ENCODE measurements at regions not wholly inside any gene's neighbourhood (a gene's known extent, or its start where the extent isn't known, plus 50 kb on each side); places are given as distances from the start of the nearest gene placed in this dataset. TPM values are rescaled to one million over a fixed set of nuclear protein-coding genes. Genes with fewer than 3 reads are reported as not detected.
"Not testable (repeated sequence)": the region's sequence is repeated elsewhere in the genome, so short reads cannot be mapped to it uniquely, and the experiment has no call there.

GRCh38 chr10:131038056-131038455 is 273.5 kb downstream of the TCERG1L start:
- H3K27me3 Mint-ChIP-seq (ENCODE audit: insufficient read depth, unreplicated experiment): no peaks in the 10 kb centered on the region
- BruUV-seq (replicated peaks): no TSS peak
- peaks cover 12% of the 10 kb centered on the region for H3K9me3 Mint-ChIP-seq (ENCODE audit: unreplicated experiment)
- TF ChIP-seq CTCF (IDR thresholded peaks at IDR 0.05; ENCODE audit: unreplicated experiment): no peak
- ChIA-PET POLR2A (interaction anchor here (0.8 kb wide), 1 partner anchor 48 kb away, joined by 3 read pairs; no protein-coding TSS in a partner anchor), CTCF (interaction anchor here (0.6 kb wide), 1 partner anchor 39 kb away, joined by 3 read pairs; no protein-coding TSS in a partner anchor)
- DNase-seq (ENCODE audit: unreplicated experiment): no peak
- H3K27ac Mint-ChIP-seq (ENCODE audit: low read depth, unreplicated experiment): no peak overlapping the region
- H3K36me3 Mint-ChIP-seq (ENCODE audit: insufficient read depth, unreplicated experiment): peaks cover 6% of the 10 kb centered on the region
- intact Hi-C loops (cut with micrococcal nuclease): no loop called here
- no peaks in the 10 kb centered on the region for H3K4me1 Mint-ChIP-seq (ENCODE audit: insufficient read depth, unreplicated experiment)
- no peak overlapping the region for H3K4me3 Mint-ChIP-seq (ENCODE audit: unreplicated experiment)

- ChIA-PET POLR2A (no interaction called here), CTCF (interaction anchor here (0.6 kb wide), 1 partner anchor 55 kb away, joined by 3 read pairs; no protein-coding TSS in a partner anchor)
- no peak overlapping the region for H3K27ac Mint-ChIP-seq (ENCODE audit: low read depth, unreplicated experiment)
- BruUV-seq (replicated peaks): no TSS peak
- DNase-seq (ENCODE audit: unreplicated experiment): no peak
- H3K36me3 Mint-ChIP-seq (ENCODE audit: insufficient read depth, unreplicated experiment): peaks cover 6% of the 10 kb centered on the region
- no peak for TF ChIP-seq CTCF (IDR thresholded peaks at IDR 0.05; ENCODE audit: unreplicated experiment)
- H3K9me3 Mint-ChIP-seq (ENCODE audit: unreplicated experiment): peaks cover 12% of the 10 kb centered on the region
- intact Hi-C loops (cut with micrococcal nuclease): no loop called here
- H3K27me3 Mint-ChIP-seq (ENCODE audit: insufficient read depth, unreplicated experiment): no peaks in the 10 kb centered on the region
- no peak overlapping the region for H3K4me3 Mint-ChIP-seq (ENCODE audit: unreplicated experiment)
- H3K4me1 Mint-ChIP-seq (ENCODE audit: insufficient read depth, unreplicated experiment): no peaks in the 10 kb centered on the region
Observed at GRCh38 chr10:131041031-131041430, 270.5 kb downstream of the TCERG1L start.

GRCh38 chr10:131041441-131041840 is 270.1 kb downstream of the TCERG1L start:
- Mint-ChIP-seq H3K36me3 (ENCODE audit: insufficient read depth, unreplicated experiment) (peaks cover 5% of the 10 kb centered on the region), H3K4me1 (ENCODE audit: insufficient read depth, unreplicated experiment) (no peaks in the 10 kb centered on the region), H3K27me3 (ENCODE audit: insufficient read depth, unreplicated experiment) (no peaks in the 10 kb centered on the region), H3K9me3 (ENCODE audit: unreplicated experiment) (peaks cover 12% of the 10 kb centered on the region), H3K4me3 (ENCODE audit: unreplicated experiment) (no peak overlapping the region), H3K27ac (ENCODE audit: low read depth, unreplicated experiment) (no peak overlapping the region)
- no peak for DNase-seq (ENCODE audit: unreplicated experiment)
- ChIA-PET POLR2A (no interaction called here), CTCF (interaction anchor here (0.6 kb wide), 2 partner anchors 55 to 83 kb away, joined by 3 read pairs; no protein-coding TSS in a partner anchor)
- intact Hi-C loops (cut with micrococcal nuclease): no loop called here
- no peak for TF ChIP-seq CTCF (IDR thresholded peaks at IDR 0.05; ENCODE audit: unreplicated experiment)
- BruUV-seq (replicated peaks): no TSS peak

GRCh38 chr10:131042015-131042414 is 269.5 kb downstream of the TCERG1L start:
- DNase-seq (ENCODE audit: unreplicated experiment); H3K27me3 Mint-ChIP-seq (ENCODE audit: insufficient read depth, unreplicated experiment); BruUV-seq (replicated peaks); H3K27ac Mint-ChIP-seq (ENCODE audit: low read depth, unreplicated experiment); POLR2A ChIA-PET; intact Hi-C loops (cut with micrococcal nuclease); H3K4me1 Mint-ChIP-seq (ENCODE audit: insufficient read depth, unreplicated experiment); H3K36me3 Mint-ChIP-seq (ENCODE audit: insufficient read depth, unreplicated experiment); H3K4me3 Mint-ChIP-seq (ENCODE audit: unreplicated experiment): not testable (repeated sequence)
- peaks cover 12% of the 10 kb centered on the region for H3K9me3 Mint-ChIP-seq (ENCODE audit: unreplicated experiment)
- CTCF ChIA-PET: interaction anchor here (0.6 kb wide), 1 partner anchor 84 kb away, joined by 3 read pairs; no protein-coding TSS in a partner anchor

Small RNA genes in the stretch of these regions (microRNA-seq; reads per million reads assigned to microRNA genes)
- not detected for gene MIR378C

Measured in MCF 10A (cell line).